Thyroid gland (tissue), 4 donors: ENCODE measurements at regions not wholly inside any gene's neighbourhood (a gene's known extent, or its start where the extent isn't known, plus 50 kb on each side); places are given as distances from the start of the nearest gene placed in this dataset.

Experiments used
- DNase-seq, 2 donors: peaks; one replicate each; pipeline ENCODE4 v3.0.0-alpha.2; 2019
- H3K27ac ChIP-seq, 3 donors: fragments of 200-600 bp; sonication (generic); 1 replicate in 2 of 3; 2 replicates in 1 of 3; pipeline ENCODE4 v1.5.1; 2016 to 2019; ENCODE audit warnings: mild to moderate bottlenecking in 1 of 3, moderate library complexity in 1 of 3
- H3K27me3 ChIP-seq: fragments of 200-600 bp; sonication (generic); one replicate; pipeline ENCODE4 v1.5.1; 2019
- H3K36me3 ChIP-seq, 2 donors: fragments of 200-600 bp; sonication (generic); one replicate each; pipeline ENCODE4 v1.5.1; 2016 to 2019
- H3K4me1 ChIP-seq, 2 donors: fragments of 200-600 bp; sonication (generic); one replicate each; pipeline ENCODE4 v1.5.1; 2017 to 2019
- H3K4me3 ChIP-seq, 3 donors: fragments of 200-600 bp; sonication (generic); replicated peaks in 1 of 3; 1 replicate in 2 of 3; 2 replicates in 1 of 3; pipeline ENCODE4 v1.5.1; 2016; ENCODE audit warnings: mild to moderate bottlenecking in 1 of 3
- H3K9me3 ChIP-seq: fragments of 200-600 bp; sonication (generic); one replicate; pipeline ENCODE4 v1.5.1; 2017
- CTCF ChIP-seq, 6 experiments: fragments of 200-600 bp in 3 of 6; fragments of 450-650 bp in 3 of 6; sonication (generic) in 3 of 6; IDR thresholded peaks; one replicate each; pipeline ENCODE4 v1.5.1; 2016 to 2019; ENCODE audit warnings: antibody characterized with exemption in 6 of 6, mild to moderate bottlenecking in 2 of 6, inconsistent platforms in 1 of 6, moderate library complexity in 1 of 6
- POLR2A ChIP-seq, 2 donors: fragments of 450-650 bp; IDR thresholded peaks; one replicate each; pipeline ENCODE4 v1.6.1; 2017; ENCODE audit warnings: antibody characterized with exemption in 2 of 2, mild to moderate bottlenecking in 2 of 2, moderate library complexity in 1 of 2
- WGBS, 2 donors: methylation state at CpG; one replicate each; pipeline ENCODE4 v1.1.5; 2017; 5-methylcytosine and 5-hydroxymethylcytosine counted together
- intact Hi-C: fragments of 100-400 bp; cut with DNase I; formaldehyde crosslinking; loops from one replicate; pipeline ENCODE4 v1.15.1; 2023

- Histone ChIP-seq H3K27me3 (no peaks in the 10 kb centered on the region), H3K4me1 (no peaks in the 10 kb centered on the region), H3K9me3 (no peaks in the 10 kb centered on the region), H3K27ac (no peak overlapping the region), H3K4me3 (no peak overlapping the region), H3K36me3 (no peaks in the 10 kb centered on the region)
- no peak for TF ChIP-seq CTCF (IDR thresholded peaks at IDR 0.05)
- no peak for TF ChIP-seq POLR2A (IDR thresholded peaks at IDR 0.05)
- intact Hi-C loops, result no loop called here
- DNase-seq, result no peak
- WGBS, 2 donors, result 61 to 62% methylated on average over 4 of the region's 4 CpGs
These were observed 497.6 kb upstream of the KLHL29 start for GRCh38 chr2:22887426-22887825.

- intact Hi-C loops, result no loop called here
- Histone ChIP-seq H3K27me3 (no peaks in the 10 kb centered on the region), H3K27ac (no peak overlapping the region), H3K36me3 (no peaks in the 10 kb centered on the region), H3K4me1 (no peaks in the 10 kb centered on the region), H3K9me3 (no peaks in the 10 kb centered on the region), H3K4me3 (no peak overlapping the region)
- WGBS, 2 donors, result 86 to 87% methylated on average over 8 of the region's 8 CpGs
- TF ChIP-seq POLR2A (IDR thresholded peaks at IDR 0.05), result no peak
- no peak for TF ChIP-seq CTCF (IDR thresholded peaks at IDR 0.05)
- DNase-seq, result no peak
These were observed 497.1 kb upstream of the KLHL29 start for GRCh38 chr2:22887845-22888244.

GRCh38 chr2:22890132-22890531 is 494.8 kb upstream of the KLHL29 start:
- Histone ChIP-seq H3K9me3 (no peaks in the 10 kb centered on the region), H3K4me1 (no peaks in the 10 kb centered on the region), H3K36me3 (no peaks in the 10 kb centered on the region), H3K4me3 (no peak overlapping the region), H3K27me3 (no peaks in the 10 kb centered on the region), H3K27ac (no peak overlapping the region)
- intact Hi-C loops, result no loop called here
- no peak for DNase-seq
- WGBS, 2 donors, result 95 to 98% methylated on average over 5 of the region's 5 CpGs
- TF ChIP-seq POLR2A (IDR thresholded peaks at IDR 0.05), result no peak
- TF ChIP-seq CTCF (IDR thresholded peaks at IDR 0.05), result no peak

- DNase-seq, result no peak
- no peak overlapping the region for H3K27ac ChIP-seq
- no peaks in the 10 kb centered on the region for H3K36me3 ChIP-seq
- no peaks in the 10 kb centered on the region for H3K27me3 ChIP-seq
- no peak overlapping the region for H3K4me3 ChIP-seq
- no peak for TF ChIP-seq POLR2A (IDR thresholded peaks at IDR 0.05)
- TF ChIP-seq CTCF (IDR thresholded peaks at IDR 0.05), result no peak
- intact Hi-C loops, result no loop called here
- no peaks in the 10 kb centered on the region for H3K4me1 ChIP-seq
- no peaks in the 10 kb centered on the region for H3K9me3 ChIP-seq
- 84 to 85% methylated on average over 13 of the region's 13 CpGs for WGBS, 2 donors
These were observed 491.0 kb upstream of the KLHL29 start for GRCh38 chr2:22893761-22894517.

GRCh38 chr2:22894761-22895160 is 490.2 kb upstream of the KLHL29 start:
- Histone ChIP-seq H3K27me3 (no peaks in the 10 kb centered on the region), H3K9me3 (no peaks in the 10 kb centered on the region), H3K4me1 (no peaks in the 10 kb centered on the region), H3K27ac (no peak overlapping the region), H3K36me3 (no peaks in the 10 kb centered on the region), H3K4me3 (no peak overlapping the region)
- intact Hi-C loops, result no loop called here
- no peak for DNase-seq
- no peak for TF ChIP-seq POLR2A (IDR thresholded peaks at IDR 0.05)
- TF ChIP-seq CTCF (IDR thresholded peaks at IDR 0.05), result no peak
- 57 to 68% methylated on average over 2 of the region's 2 CpGs for WGBS, 2 donors
